ENCODE measurements at regions not wholly inside any gene's neighbourhood (a gene's known extent, or its start where the extent isn't known, plus 50 kb on each side); places are given as distances from the start of the nearest gene placed in this dataset.

- no peak for DNase-seq
- Mint-ChIP-seq H3K4me3 (ENCODE audit: low read depth, unreplicated experiment) (no peak overlapping the region), H3K9me3 (ENCODE audit: low read depth, unreplicated experiment) (no peaks in the 10 kb centered on the region), H3K36me3 (ENCODE audit: insufficient read depth, unreplicated experiment) (no peaks in the 10 kb centered on the region), H3K27ac (ENCODE audit: unreplicated experiment) (no peak overlapping the region), H3K27me3 (ENCODE audit: unreplicated experiment) (peaks cover 4% of the 10 kb centered on the region), H3K4me1 (ENCODE audit: low read depth, unreplicated experiment) (no peaks in the 10 kb centered on the region)
- BruUV-seq (replicated peaks) = no TSS peak
- intact Hi-C loops (cut with micrococcal nuclease; ENCODE audit: unreplicated experiment) = no loop called here
- CTCF ChIA-PET = interaction anchor here (0.7 kb wide), 1 partner anchor 754 kb away, joined by 5 read pairs; no protein-coding TSS in a partner anchor
- TF ChIP-seq, protein P1, sequence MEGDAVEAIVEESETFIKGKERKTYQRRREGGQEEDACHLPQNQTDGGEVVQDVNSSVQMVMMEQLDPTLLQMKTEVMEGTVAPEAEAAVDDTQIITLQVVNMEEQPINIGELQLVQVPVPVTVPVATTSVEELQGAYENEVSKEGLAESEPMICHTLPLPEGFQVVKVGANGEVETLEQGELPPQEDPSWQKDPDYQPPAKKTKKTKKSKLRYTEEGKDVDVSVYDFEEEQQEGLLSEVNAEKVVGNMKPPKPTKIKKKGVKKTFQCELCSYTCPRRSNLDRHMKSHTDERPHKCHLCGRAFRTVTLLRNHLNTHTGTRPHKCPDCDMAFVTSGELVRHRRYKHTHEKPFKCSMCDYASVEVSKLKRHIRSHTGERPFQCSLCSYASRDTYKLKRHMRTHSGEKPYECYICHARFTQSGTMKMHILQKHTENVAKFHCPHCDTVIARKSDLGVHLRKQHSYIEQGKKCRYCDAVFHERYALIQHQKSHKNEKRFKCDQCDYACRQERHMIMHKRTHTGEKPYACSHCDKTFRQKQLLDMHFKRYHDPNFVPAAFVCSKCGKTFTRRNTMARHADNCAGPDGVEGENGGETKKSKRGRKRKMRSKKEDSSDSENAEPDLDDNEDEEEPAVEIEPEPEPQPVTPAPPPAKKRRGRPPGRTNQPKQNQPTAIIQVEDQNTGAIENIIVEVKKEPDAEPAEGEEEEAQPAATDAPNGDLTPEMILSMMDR (IDR thresholded peaks at IDR 0.05; ENCODE audit: unreplicated experiment) = no peak
Observed at GRCh38 chr12:118689793-118690192, 291.5 kb upstream of the SRRM4 start.

- no TSS peak for BruUV-seq (replicated peaks)
Observed at GRCh38 chr12:118690506-118690905, 290.8 kb upstream of the SRRM4 start.

DNA sequence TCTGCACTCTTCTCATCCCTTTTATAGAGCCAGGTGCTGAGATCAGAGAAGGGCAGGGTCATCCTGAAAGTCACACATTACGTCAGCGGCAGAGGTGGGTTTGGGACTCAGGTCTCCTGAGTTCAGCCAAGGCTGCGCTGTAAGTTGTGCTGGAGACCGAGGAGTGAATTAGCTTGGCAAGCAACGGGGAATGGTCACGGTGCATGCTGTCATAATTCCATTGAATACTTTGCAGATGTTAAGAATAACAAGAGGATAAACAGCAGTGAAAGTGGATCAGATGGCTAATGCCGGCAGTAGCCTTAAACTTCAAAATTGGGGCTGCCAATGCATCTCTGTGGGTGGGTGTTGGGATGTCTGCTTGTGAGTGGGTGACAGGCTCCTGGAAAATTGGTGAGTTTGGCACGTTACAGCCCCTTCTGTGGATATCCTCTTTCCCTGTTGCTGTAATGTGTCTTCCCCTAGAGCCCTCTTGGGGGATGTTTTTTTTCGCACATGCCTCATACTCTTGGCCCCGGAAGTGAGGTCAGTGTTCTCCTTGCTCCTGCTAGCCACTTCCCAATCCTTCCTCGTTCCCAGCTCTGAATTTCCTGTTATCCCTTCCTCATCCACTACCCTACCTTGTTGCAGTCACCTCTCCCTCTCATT, 287.1 kb upstream of the SRRM4 start:
- no peak overlapping the region for H3K27ac Mint-ChIP-seq (ENCODE audit: unreplicated experiment)
- H3K36me3 Mint-ChIP-seq (ENCODE audit: insufficient read depth, unreplicated experiment) = no peaks in the 10 kb centered on the region
- H3K4me3 Mint-ChIP-seq (ENCODE audit: low read depth, unreplicated experiment) = no peak overlapping the region
- H3K4me1 Mint-ChIP-seq (ENCODE audit: low read depth, unreplicated experiment) = no peaks in the 10 kb centered on the region
- no peaks in the 10 kb centered on the region for H3K27me3 Mint-ChIP-seq (ENCODE audit: unreplicated experiment)
- DNase-seq = no peak
- CTCF ChIA-PET = no interaction called here
- intact Hi-C loops (cut with micrococcal nuclease; ENCODE audit: unreplicated experiment) = no loop called here
- H3K9me3 Mint-ChIP-seq (ENCODE audit: low read depth, unreplicated experiment) = peaks cover 3% of the 10 kb centered on the region
- no TSS peak for BruUV-seq (replicated peaks)
- TF ChIP-seq, protein P1 (IDR thresholded peaks at IDR 0.05; ENCODE audit: unreplicated experiment) = no peak

More at GRCh38 chr12:118690506-118690905, 290.8 kb upstream of the SRRM4 start:
- no peaks in the 10 kb centered on the region for H3K27me3 Mint-ChIP-seq (ENCODE audit: unreplicated experiment)
- TF ChIP-seq, protein P1 (IDR thresholded peaks at IDR 0.05; ENCODE audit: unreplicated experiment) = no peak
- H3K27ac Mint-ChIP-seq (ENCODE audit: unreplicated experiment) = no peak overlapping the region
- H3K9me3 Mint-ChIP-seq (ENCODE audit: low read depth, unreplicated experiment) = no peaks in the 10 kb centered on the region
- CTCF ChIA-PET = no interaction called here
- intact Hi-C loops (cut with micrococcal nuclease; ENCODE audit: unreplicated experiment) = no loop called here
- H3K4me3 Mint-ChIP-seq (ENCODE audit: low read depth, unreplicated experiment) = no peak overlapping the region
- no peaks in the 10 kb centered on the region for H3K4me1 Mint-ChIP-seq (ENCODE audit: low read depth, unreplicated experiment)
- DNase-seq = no peak
- H3K36me3 Mint-ChIP-seq (ENCODE audit: insufficient read depth, unreplicated experiment) = no peaks in the 10 kb centered on the region

- Mint-ChIP-seq H3K36me3 (ENCODE audit: insufficient read depth, unreplicated experiment) (no peaks in the 10 kb centered on the region), H3K4me3 (ENCODE audit: low read depth, unreplicated experiment) (no peak overlapping the region)
Observed at GRCh38 chr12:118704527-118705241, 276.7 kb upstream of the SRRM4 start.

More at GRCh38 chr12:118704527-118705241, 276.7 kb upstream of the SRRM4 start:
- H3K9me3 Mint-ChIP-seq (ENCODE audit: low read depth, unreplicated experiment) = peaks cover 9% of the 10 kb centered on the region
- no peaks in the 10 kb centered on the region for H3K27me3 Mint-ChIP-seq (ENCODE audit: unreplicated experiment)
- H3K27ac Mint-ChIP-seq (ENCODE audit: unreplicated experiment) = no peak overlapping the region
- no peaks in the 10 kb centered on the region for H3K4me1 Mint-ChIP-seq (ENCODE audit: low read depth, unreplicated experiment)
- TF ChIP-seq, protein P1 (IDR thresholded peaks at IDR 0.05; ENCODE audit: unreplicated experiment) = no peak
- CTCF ChIA-PET = no interaction called here
- intact Hi-C loops (cut with micrococcal nuclease; ENCODE audit: unreplicated experiment) = no loop called here
- no peak for DNase-seq
- no TSS peak for BruUV-seq (replicated peaks)

All from Calu3 (cell line).